Right renal pelvis (tissue), 4 donors: ENCODE measurements at regions not wholly inside any gene's neighbourhood (a gene's known extent, or its start where the extent isn't known, plus 50 kb on each side); places are given as distances from the start of the nearest gene placed in this dataset.
"Not testable (repeated sequence)": the region's sequence is repeated elsewhere in the genome, so short reads cannot be mapped to it uniquely, and the experiment has no call there.

Experiments
- DNase-seq, 4 donors: peaks; one replicate each; pipeline ENCODE4 v3.0.0-alpha.2; 2013; ENCODE audit warnings: low read depth in 4 of 4, low spot score in 3 of 4, missing footprints in 1 of 4

DNA sequence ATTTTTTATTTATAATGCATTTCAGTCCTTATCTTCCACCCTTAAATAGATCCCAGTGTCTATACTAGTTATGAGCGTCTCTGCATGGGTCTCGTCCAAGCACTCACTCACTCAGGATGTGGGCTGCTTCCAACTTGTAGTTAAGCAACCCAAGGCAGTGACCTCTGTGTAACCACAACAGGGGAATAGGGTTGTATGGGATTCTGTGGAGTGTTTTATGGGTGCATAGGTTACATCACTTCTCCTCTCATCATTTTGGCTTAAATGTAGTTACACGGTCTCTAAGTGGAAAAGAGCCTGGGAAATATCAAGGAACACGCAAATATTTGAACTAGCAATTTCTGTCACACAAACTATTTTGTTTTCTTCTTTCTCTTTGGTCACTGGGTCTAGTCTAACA lies 931.0 kb downstream of the STIM2 start:
- DNase-seq: no peak

- DNase-seq: no peak
These were observed 946.6 kb downstream of the STIM2 start for GRCh38 chr4:27807207-27807606.

DNA sequence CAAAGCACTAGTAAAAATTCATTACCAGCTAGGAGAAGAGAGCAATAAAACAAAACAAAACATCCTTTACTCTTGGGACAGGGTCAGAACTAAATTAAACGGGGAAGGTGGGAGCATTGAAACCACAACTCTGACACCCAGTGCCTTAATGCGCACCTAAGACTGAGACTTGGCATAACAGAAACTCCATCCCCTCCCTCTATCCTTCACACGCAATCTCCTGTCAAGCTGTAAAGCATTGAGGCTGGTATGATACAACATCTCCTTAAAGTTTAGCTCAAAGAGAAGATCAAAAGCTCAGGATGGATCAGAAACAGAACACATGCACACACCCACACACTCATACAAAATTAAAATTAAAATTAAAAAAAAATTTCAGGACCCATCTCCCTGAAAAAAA lies 951.3 kb downstream of the STIM2 start:
- DNase-seq: no peak

DNA sequence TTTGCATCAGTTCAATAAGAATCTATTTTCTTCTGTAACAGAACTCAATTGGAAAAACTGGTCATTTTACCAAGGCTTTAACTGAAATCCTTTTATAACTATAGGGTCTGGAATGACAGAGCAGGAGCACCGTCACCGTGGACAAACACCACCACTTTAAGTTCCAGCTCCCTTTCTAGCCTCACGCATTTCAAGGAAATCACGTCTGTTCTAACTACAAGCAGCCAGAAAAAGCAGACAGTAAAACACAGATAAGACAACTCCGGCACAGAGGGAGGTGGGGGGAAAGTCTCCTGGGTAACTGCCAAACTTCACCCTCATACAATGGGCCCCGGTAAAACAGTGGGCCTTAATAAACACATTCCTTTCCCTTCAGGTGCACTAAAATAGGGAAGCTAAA lies 952.6 kb downstream of the STIM2 start:
- DNase-seq: not testable (repeated sequence)

GRCh38 chr4:27813699-27814425 lies 953.2 kb downstream of the STIM2 start:
- not testable (repeated sequence) for DNase-seq

- no peak for DNase-seq
These were observed 958.6 kb downstream of the STIM2 start for GRCh38 chr4:27819246-27819645.

DNA sequence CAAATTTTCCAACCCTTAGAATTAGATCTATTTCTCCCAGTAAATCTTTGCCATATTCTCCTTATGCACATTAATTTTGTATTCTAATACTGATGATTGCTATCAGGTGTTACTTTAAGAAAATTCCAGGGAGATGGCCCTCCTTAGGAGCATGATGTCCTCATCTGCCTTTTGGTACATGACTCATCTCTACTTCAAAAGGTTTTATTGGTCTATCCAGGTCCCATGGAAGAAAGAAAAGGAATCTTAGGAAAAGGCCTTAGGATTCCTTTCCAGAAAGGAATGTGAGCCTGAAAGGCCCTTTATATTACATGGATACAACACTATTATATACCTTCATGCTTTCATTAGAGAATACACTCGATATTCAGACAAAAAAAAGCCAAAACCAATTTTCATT lies 968.2 kb downstream of the STIM2 start:
- DNase-seq: no peak

- DNase-seq: no peak
These were observed 969.6 kb downstream of the STIM2 start for GRCh38 chr4:27830251-27830650.

- no peak for DNase-seq
These were observed 975.2 kb downstream of the STIM2 start for GRCh38 chr4:27835851-27836250.

- no peak for DNase-seq
These were observed 975.9 kb downstream of the STIM2 start for GRCh38 chr4:27836523-27836922.

DNA sequence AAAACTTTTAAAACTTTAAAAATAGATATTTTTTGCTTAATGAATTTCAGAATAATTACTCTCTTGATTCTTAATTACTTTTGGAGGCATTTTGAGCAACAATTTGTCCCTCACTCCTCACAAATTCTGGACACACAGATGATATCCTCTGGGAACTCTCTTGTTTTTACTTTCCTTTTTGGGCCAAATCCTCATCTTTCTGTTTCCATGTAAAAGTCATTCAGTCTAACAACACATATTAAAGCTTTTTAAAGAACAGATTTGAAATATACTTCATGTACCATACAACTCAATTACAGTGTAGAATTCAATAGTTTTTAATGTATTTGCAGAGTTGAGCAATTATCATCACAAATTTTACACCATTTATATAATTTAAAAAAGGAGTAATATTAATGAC lies 983.1 kb downstream of the STIM2 start:
- no peak for DNase-seq

DNA sequence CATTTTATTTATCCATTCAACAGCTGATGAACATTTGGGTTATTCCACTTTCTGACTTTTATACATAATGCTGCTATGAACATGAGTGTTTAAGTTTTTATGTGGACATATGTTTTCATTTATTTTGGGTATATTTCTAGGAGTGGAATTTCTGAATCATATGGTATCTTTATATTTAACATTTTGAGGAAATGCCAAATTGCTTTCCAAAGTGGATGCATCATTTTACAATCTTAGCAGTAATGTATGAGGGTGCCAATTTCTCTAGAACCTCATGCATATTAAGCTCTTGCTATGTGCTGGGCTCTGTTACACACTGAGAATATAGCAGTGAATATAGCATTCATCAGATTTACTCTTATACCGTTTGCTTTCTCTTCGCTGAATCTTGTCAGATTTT lies 983.7 kb downstream of the STIM2 start:
- no peak for DNase-seq

- DNase-seq: no peak
These were observed 986.3 kb downstream of the STIM2 start for GRCh38 chr4:27846951-27847350.

DNA sequence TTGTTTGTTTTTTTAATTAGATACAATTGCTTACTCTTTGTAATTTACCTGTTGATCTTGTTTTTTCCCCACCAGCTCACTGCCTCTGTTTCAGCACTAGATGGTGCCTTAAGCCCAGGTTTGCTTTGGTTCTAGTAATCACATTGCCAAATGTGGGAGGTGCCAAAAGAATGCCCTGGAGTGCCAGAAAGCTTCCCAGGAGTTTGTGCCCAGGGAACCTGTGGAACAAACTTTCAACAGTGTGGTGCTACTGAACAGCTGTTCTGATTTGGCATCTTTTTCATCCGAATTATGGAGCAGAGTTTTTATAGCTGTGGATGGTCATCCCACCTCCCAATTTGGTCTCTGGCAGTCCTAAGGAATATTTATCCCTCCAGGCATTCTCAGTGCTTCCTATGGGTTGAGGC lies 1000.7 kb downstream of the STIM2 start:
- DNase-seq: peak in 2 of 4 donors; percentile 1 to 7

- no peak for DNase-seq
These were observed 1001.2 kb downstream of the STIM2 start for GRCh38 chr4:27861802-27862201.

DNA sequence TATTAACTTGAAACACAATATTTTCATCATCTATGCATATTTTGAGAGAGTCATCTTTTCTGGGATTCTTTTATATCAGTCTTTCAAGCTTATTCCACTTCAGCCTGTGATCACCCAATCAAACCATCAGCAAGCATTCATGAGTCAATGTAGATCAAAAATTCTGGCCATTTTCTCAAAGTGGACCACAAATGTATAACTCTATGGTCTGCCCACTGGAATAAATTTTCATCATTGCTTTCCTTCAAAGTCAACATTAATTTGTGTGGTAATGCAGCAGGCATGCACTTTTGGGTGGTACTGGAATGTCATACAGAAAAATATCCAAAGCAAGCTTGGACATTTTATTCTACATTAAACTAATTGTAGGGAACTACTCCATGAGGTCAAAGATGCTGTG lies 1013.0 kb downstream of the STIM2 start:
- DNase-seq: no peak

- no peak for DNase-seq
These were observed 1021.1 kb downstream of the STIM2 start for GRCh38 chr4:27881705-27882104.

DNA sequence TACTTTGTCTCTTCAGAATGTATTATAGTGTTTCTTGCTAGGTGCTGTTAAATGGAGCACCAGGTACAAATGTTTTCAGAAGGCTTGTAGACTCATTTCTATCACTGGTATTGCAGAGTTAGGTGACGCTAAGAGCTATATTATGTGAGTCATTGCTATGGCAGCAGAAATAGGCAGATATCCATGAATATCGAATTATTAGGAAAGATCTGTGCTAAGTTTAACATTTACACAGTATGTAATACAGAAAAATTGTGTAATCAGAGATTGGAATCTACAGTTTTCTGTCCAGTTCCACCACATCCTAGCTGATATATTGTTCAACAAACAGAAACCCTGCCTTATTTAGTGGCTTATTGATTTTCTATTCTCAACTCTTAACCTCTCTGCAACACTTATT lies 1025.5 kb downstream of the STIM2 start:
- DNase-seq: no peak

DNA sequence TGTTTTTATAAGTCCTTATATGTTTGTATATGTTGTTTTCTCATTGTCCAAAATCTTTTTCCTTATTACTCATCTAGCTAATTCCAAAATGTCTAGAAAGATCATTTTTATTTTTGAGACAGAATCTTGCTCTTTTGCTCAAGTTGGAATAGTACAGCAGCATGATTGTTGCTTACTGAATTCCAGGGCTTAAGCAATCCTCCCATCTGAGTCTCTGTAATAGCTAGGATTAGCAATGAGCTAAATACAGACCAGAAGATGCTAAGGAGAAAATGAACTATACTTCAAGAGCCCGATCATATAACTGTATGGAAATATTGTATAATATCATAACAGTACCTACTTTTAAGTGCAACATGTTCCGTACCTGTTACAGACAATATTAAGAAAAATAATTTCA lies 1027.0 kb downstream of the STIM2 start:
- DNase-seq: no peak

- no peak for DNase-seq
These were observed 1027.9 kb downstream of the STIM2 start for GRCh38 chr4:27888505-27888904.

- DNase-seq: no peak
These were observed 1034.3 kb downstream of the STIM2 start for GRCh38 chr4:27894951-27895350.

DNA sequence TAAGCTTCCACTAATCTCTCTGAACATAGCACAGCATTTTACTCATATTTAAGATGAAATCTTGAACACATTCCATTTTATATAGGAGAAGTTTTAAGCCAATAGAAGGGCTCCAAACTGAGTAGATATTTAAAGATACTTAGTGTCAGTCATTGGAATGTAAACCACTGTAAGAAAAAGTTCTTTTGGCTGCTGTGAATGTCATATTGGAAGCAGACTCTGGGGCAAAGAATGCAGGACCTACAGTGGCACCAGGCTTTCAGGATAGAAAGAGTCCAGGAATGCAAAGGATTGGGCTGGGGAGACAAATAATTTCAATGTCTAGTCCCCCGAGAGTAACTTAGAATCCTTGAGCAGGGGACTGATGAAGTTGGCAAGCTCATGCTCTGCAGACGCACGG lies 1047.7 kb downstream of the STIM2 start:
- no peak for DNase-seq

- no peak for DNase-seq
These were observed 1049.6 kb downstream of the STIM2 start for GRCh38 chr4:27910227-27910626.
